COLO668 (cell line): ENCODE measurements at regions not wholly inside any gene's neighbourhood (a gene's known extent, or its start where the extent isn't known, plus 50 kb on each side); places are given as distances from the start of the nearest gene placed in this dataset.
"Not testable (repeated sequence)": the region's sequence is repeated elsewhere in the genome, so short reads cannot be mapped to it uniquely, and the experiment has no call there.

Experiments
- DNase-seq: peaks from one replicate; lab custom pipeline; 2025; ENCODE audit not compliant: unreplicated experiment; lab: John Stamatoyannopoulos, UW

- no peak for DNase-seq
Observed at GRCh38 chr10:109417803-109418202, 505.5 kb downstream of the XPNPEP1 start.

- DNase-seq, result no peak
Observed at GRCh38 chr10:109412353-109412752, 511.0 kb downstream of the XPNPEP1 start.

- DNase-seq, result peak; percentile 3
Observed at GRCh38 chr10:109411917-109412316, 511.4 kb downstream of the XPNPEP1 start.

GRCh38 chr10:109405338-109405737 lies 518.0 kb downstream of the XPNPEP1 start:
- DNase-seq, result no peak

GRCh38 chr10:109403551-109403950 lies 519.8 kb downstream of the XPNPEP1 start:
- no peak for DNase-seq

- no peak for DNase-seq
Observed at GRCh38 chr10:109393425-109393824, 529.9 kb downstream of the XPNPEP1 start.

GRCh38 chr10:109386921-109387320 lies 536.4 kb downstream of the XPNPEP1 start:
- DNase-seq, result no peak

GRCh38 chr10:109386101-109386500 lies 537.2 kb downstream of the XPNPEP1 start:
- no peak for DNase-seq

- no peak for DNase-seq
Observed at GRCh38 chr10:109379186-109379585, 544.1 kb downstream of the XPNPEP1 start.

GRCh38 chr10:109374215-109374614 lies 549.1 kb downstream of the XPNPEP1 start:
- DNase-seq, result no peak

- DNase-seq, result no peak
Observed at GRCh38 chr10:109359316-109359715, 564.0 kb downstream of the XPNPEP1 start.

GRCh38 chr10:109358325-109358724 lies 565.0 kb downstream of the XPNPEP1 start:
- no peak for DNase-seq

- DNase-seq, result no peak
Observed at GRCh38 chr10:109348324-109348723, 575.0 kb downstream of the XPNPEP1 start.

GRCh38 chr10:109343293-109343692 lies 580.0 kb downstream of the XPNPEP1 start:
- DNase-seq, result no peak

GRCh38 chr10:109341986-109342385 lies 581.3 kb downstream of the XPNPEP1 start:
- no peak for DNase-seq

- DNase-seq, result no peak
Observed at GRCh38 chr10:109328001-109328400, 595.3 kb downstream of the XPNPEP1 start.

GRCh38 chr10:109327266-109327665 lies 596.0 kb downstream of the XPNPEP1 start:
- DNase-seq, result no peak

- DNase-seq, result no peak
Observed at GRCh38 chr10:109324721-109325120, 598.6 kb downstream of the XPNPEP1 start.

GRCh38 chr10:109317746-109318366 lies 605.5 kb downstream of the XPNPEP1 start:
- no peak for DNase-seq

GRCh38 chr10:109314016-109314415 lies 609.3 kb downstream of the XPNPEP1 start:
- not testable (repeated sequence) for DNase-seq

- DNase-seq, result not testable (repeated sequence)
Observed at GRCh38 chr10:109312555-109312954, 610.8 kb downstream of the XPNPEP1 start.

- DNase-seq, result no peak
Observed at GRCh38 chr10:109308971-109309370, 614.3 kb downstream of the XPNPEP1 start.

GRCh38 chr10:109307102-109307501 lies 616.2 kb downstream of the XPNPEP1 start:
- not testable (repeated sequence) for DNase-seq
